BE2C (cell line): ENCODE measurements at regions not wholly inside any gene's neighbourhood (a gene's known extent, or its start where the extent isn't known, plus 50 kb on each side); places are given as distances from the start of the nearest gene placed in this dataset.
"Not testable (repeated sequence)": the region's sequence is repeated elsewhere in the genome, so short reads cannot be mapped to it uniquely, and the experiment has no call there.

ENCODE experiments used
- DNase-seq: peaks from one replicate; pipeline ENCODE4 v3.0.0-alpha.2; 2020
- H3K27me3 ChIP-seq: fragments of 250-450 bp; sonication (Bioruptor Pico); 2 replicates; pipeline ENCODE4 v1.5.1; 2020; ENCODE audit warnings: mild to moderate bottlenecking
- H3K36me3 ChIP-seq: fragments of 250-450 bp; sonication (Bioruptor Pico); 2 replicates; pipeline ENCODE4 v1.5.1; 2020; ENCODE audit warnings: mild to moderate bottlenecking
- H3K4me1 ChIP-seq: fragments of 250-450 bp; sonication (Bioruptor Pico); 2 replicates; pipeline ENCODE4 v1.5.1; 2020
- H3K4me3 ChIP-seq: 2 replicates; pipeline ENCODE4 v1.5.1; 2011; ENCODE audit warnings: low read depth, low read length
- H3K9me3 ChIP-seq: fragments of 250-450 bp; sonication (Bioruptor Pico); 2 replicates; pipeline ENCODE4 v1.5.1; 2020
- CTCF ChIP-seq: IDR thresholded peaks from 2 replicates; pipeline ENCODE4 v1.5.1; 2012; ENCODE audit warnings: mild to moderate bottlenecking, low read depth, low read length

- H3K27me3 ChIP-seq: no peaks in the 10 kb centered on the region
- H3K9me3 ChIP-seq: no peaks in the 10 kb centered on the region
- DNase-seq: no peak
- no peaks in the 10 kb centered on the region for H3K36me3 ChIP-seq
- H3K4me3 ChIP-seq: no peak overlapping the region
- no peaks in the 10 kb centered on the region for H3K4me1 ChIP-seq
- TF ChIP-seq CTCF: no peak
Observed at GRCh38 chr4:64001229-64001898, 407.9 kb downstream of the TECRL start.

GRCh38 chr4:64000241-64000640 is 409.0 kb downstream of the TECRL start:
- Histone ChIP-seq H3K4me3 (no peak overlapping the region), H3K36me3 (no peaks in the 10 kb centered on the region), H3K4me1 (no peaks in the 10 kb centered on the region), H3K27me3 (no peaks in the 10 kb centered on the region), H3K9me3 (no peaks in the 10 kb centered on the region)
- DNase-seq: no peak
- TF ChIP-seq CTCF: no peak

- Histone ChIP-seq H3K4me3 (no peak overlapping the region), H3K27me3 (no peaks in the 10 kb centered on the region), H3K36me3 (no peaks in the 10 kb centered on the region), H3K9me3 (no peaks in the 10 kb centered on the region; the same call in 1 of the 2 replicates), H3K4me1 (no peaks in the 10 kb centered on the region)
- TF ChIP-seq CTCF: no peak
- no peak for DNase-seq
Observed at GRCh38 chr4:63986253-63986652, 423.0 kb downstream of the TECRL start.

- DNase-seq: no peak
Observed at GRCh38 chr4:63983224-63983623, 426.0 kb downstream of the TECRL start.

GRCh38 chr4:63965875-63966274 is 443.4 kb downstream of the TECRL start:
- no peak for TF ChIP-seq CTCF
- H3K27me3 ChIP-seq: no peaks in the 10 kb centered on the region
- no peaks in the 10 kb centered on the region for H3K9me3 ChIP-seq
- no peak for DNase-seq
- H3K36me3 ChIP-seq: no peaks in the 10 kb centered on the region
- H3K4me3 ChIP-seq: no peak overlapping the region
- no peaks in the 10 kb centered on the region for H3K4me1 ChIP-seq

More at GRCh38 chr4:63983224-63983623, 426.0 kb downstream of the TECRL start:
- Histone ChIP-seq H3K27me3 (no peaks in the 10 kb centered on the region), H3K4me1 (no peaks in the 10 kb centered on the region), H3K9me3 (no peaks in the 10 kb centered on the region; the same call in 1 of the 2 replicates), H3K36me3 (no peaks in the 10 kb centered on the region), H3K4me3 (no peak overlapping the region)
- TF ChIP-seq CTCF: no peak

- not testable (repeated sequence) for H3K4me1 ChIP-seq, H3K9me3 ChIP-seq, H3K4me3 ChIP-seq, H3K36me3 ChIP-seq, H3K27me3 ChIP-seq, DNase-seq
Observed at GRCh38 chr4:63942706-63943286, 466.5 kb downstream of the TECRL start.
